ENCODE measurements at regions not wholly inside any gene's neighbourhood (a gene's known extent, or its start where the extent isn't known, plus 50 kb on each side); places are given as distances from the start of the nearest gene placed in this dataset.

GRCh38 chr10:108616559-108617285 is 1306.6 kb downstream of the XPNPEP1 start:
- no peak for TF ChIP-seq EZH2phosphoT487 (IDR thresholded peaks at IDR 0.05; ENCODE audit: unreplicated experiment)
- no peak for TF ChIP-seq CTCF (conservative IDR thresholded peaks at IDR 0.05; ENCODE audit: low read depth in 2 of 2)
- no peak for TF ChIP-seq REST (IDR thresholded peaks at IDR 0.05; ENCODE audit: unreplicated experiment)
- TF ChIP-seq ZNF114 (CRISPR knock-in tag; IDR thresholded peaks at IDR 0.05), result no peak
- TF ChIP-seq CREB1 (CRISPR knock-in tag; IDR thresholded peaks at IDR 0.05; ENCODE audit: low read depth), result no peak
- no peak for TF ChIP-seq NANOG (IDR thresholded peaks at IDR 0.05; ENCODE audit: borderline replicate concordance)
- no peak for TF ChIP-seq EZH2 (IDR thresholded peaks at IDR 0.05; ENCODE audit: low read depth, unreplicated experiment)
- no peak for TF ChIP-seq POLR2AphosphoS5 (IDR thresholded peaks at IDR 0.05; ENCODE audit: low read depth)
- no peak for TF ChIP-seq ZNF331 (CRISPR knock-in tag; IDR thresholded peaks at IDR 0.05; ENCODE audit: low read depth)
- no peak for TF ChIP-seq ETS1 (IDR thresholded peaks at IDR 0.05)
- no peak for TF ChIP-seq JUNB (IDR thresholded peaks at IDR 0.05; ENCODE audit: unreplicated experiment)
- TF ChIP-seq STAT1 (IDR thresholded peaks at IDR 0.05; ENCODE audit: unreplicated experiment), result no peak
- no peak for TF ChIP-seq ZNF462 (CRISPR knock-in tag; IDR thresholded peaks at IDR 0.05)

All from GM23338 (cell line).